ENCODE measurements at regions not wholly inside any gene's neighbourhood (a gene's known extent, or its start where the extent isn't known, plus 50 kb on each side); places are given as distances from the start of the nearest gene placed in this dataset.

- H3K4me3 Mint-ChIP-seq: no peak overlapping the region
- ATAC-seq (ENCODE audit: low read depth) (no peak), DNase-seq (no peak)
- no peaks in the 10 kb centered on the region for H3K36me3 Mint-ChIP-seq
- no peak overlapping the region for H3K27ac Mint-ChIP-seq
- H3K9me3 Mint-ChIP-seq: no peaks in the 10 kb centered on the region
- POLR2A ChIA-PET: no interaction called here
- no peaks in the 10 kb centered on the region for H3K27me3 Mint-ChIP-seq
- H3K4me1 Mint-ChIP-seq: no peaks in the 10 kb centered on the region
Measured at GRCh38 chr3:103787879-103788278, 1353.1 kb downstream of the ZPLD1 start.

DNA sequence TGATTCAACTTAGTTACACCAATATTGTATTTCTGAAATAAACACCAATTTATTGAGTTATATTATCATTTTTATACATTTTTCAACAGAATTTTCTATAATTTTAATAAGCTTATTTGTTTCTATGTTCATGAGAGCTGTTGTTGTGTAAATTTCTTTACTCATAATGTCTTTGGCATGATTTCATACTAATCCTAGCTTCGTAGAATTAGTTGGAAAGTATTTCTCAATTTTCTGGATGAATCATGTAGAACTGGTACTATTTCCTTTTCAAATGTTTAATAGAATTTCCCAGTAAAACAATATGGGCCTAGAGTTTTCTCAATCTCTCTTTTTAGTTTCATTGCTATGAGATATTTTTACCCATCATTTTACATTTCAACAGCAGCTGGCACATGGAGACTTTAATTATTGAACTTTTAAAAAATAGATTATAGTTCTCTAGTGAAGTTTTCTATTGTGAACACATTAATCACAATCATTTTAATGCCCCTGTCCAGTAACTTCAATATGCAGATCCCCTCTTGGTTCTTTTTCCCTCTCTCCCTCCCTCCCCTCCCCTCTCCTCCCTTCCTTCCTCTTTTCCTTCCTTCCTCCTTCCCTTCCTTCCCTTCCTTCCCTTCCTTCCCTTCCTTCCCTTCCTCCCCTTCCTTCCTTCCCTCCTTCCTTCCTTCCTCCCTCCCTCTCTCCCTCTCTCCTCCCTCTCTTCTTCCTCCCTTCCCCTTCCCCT lies 1357.1 kb downstream of the ZPLD1 start:
- no peak for ATAC-seq (ENCODE audit: low read depth)
- H3K9me3 Mint-ChIP-seq: no peaks in the 10 kb centered on the region
- H3K36me3 Mint-ChIP-seq: no peaks in the 10 kb centered on the region
- H3K27me3 Mint-ChIP-seq: no peaks in the 10 kb centered on the region
- no peak overlapping the region for H3K4me3 Mint-ChIP-seq
- H3K27ac Mint-ChIP-seq: no peak overlapping the region
- POLR2A ChIA-PET: no interaction called here
- no peaks in the 10 kb centered on the region for H3K4me1 Mint-ChIP-seq
- no peak for DNase-seq

GRCh38 chr3:103794656-103795055 lies 1359.8 kb downstream of the ZPLD1 start:
- Mint-ChIP-seq H3K27me3 (no peaks in the 10 kb centered on the region), H3K4me3 (no peak overlapping the region), H3K4me1 (no peaks in the 10 kb centered on the region), H3K27ac (no peak overlapping the region), H3K9me3 (no peaks in the 10 kb centered on the region), H3K36me3 (no peaks in the 10 kb centered on the region)
- POLR2A ChIA-PET: no interaction called here
- DNase-seq (no peak), ATAC-seq (ENCODE audit: low read depth) (no peak)

GRCh38 chr3:103796068-103796467 lies 1361.3 kb downstream of the ZPLD1 start:
- H3K27ac Mint-ChIP-seq: no peak overlapping the region
- POLR2A ChIA-PET: no interaction called here
- H3K4me1 Mint-ChIP-seq: no peaks in the 10 kb centered on the region
- H3K9me3 Mint-ChIP-seq: no peaks in the 10 kb centered on the region
- ATAC-seq (ENCODE audit: low read depth): no peak
- H3K36me3 Mint-ChIP-seq: no peaks in the 10 kb centered on the region
- H3K4me3 Mint-ChIP-seq: no peak overlapping the region
- H3K27me3 Mint-ChIP-seq: no peaks in the 10 kb centered on the region
- DNase-seq: no peak

DNA sequence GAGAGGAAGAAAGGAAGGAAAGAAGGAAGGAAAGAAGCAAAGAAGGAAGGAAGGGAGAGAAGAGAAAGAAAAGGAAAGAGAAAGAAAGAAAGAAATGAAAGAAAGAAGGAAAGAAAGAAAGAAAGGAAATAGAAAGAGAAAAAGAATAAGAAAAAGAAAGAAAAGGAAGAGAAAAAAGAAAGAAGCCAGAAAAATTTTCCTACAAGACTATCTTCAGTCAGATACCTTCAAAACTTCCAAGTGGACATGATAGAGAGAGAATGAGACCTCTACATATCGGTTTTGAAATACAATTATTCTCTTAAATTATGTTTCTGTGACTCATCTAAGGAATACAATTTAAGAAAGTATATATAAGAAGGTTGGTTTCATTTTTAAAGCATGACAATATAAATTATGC lies 1369.0 kb downstream of the ZPLD1 start:
- DNase-seq: no peak
- Mint-ChIP-seq H3K4me1 (no peaks in the 10 kb centered on the region), H3K36me3 (no peaks in the 10 kb centered on the region), H3K9me3 (peaks cover 3% of the 10 kb centered on the region), H3K27me3 (no peaks in the 10 kb centered on the region), H3K27ac (no peak overlapping the region), H3K4me3 (no peak overlapping the region)
- POLR2A ChIA-PET: no interaction called here
- no peak for ATAC-seq (ENCODE audit: low read depth)

DNA sequence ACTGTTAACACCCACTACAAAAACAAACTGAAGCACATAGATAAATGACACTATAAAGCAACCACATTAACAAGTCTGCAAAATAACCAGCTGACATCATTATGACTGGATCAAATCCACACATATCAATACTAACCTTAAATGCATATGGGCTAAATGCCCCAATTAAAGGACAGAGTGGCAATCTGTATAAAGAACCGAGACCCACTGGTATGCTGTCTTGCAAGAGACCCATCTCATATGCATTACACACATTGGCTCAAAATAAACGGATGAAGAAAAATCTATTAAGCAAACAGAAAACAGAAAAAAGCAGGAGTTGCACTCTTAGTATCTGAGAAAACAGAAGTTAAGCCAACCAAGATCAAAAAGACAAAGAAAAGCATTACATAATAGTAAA lies 1375.4 kb downstream of the ZPLD1 start:
- POLR2A ChIA-PET: no interaction called here
- no peak overlapping the region for H3K27ac Mint-ChIP-seq
- H3K4me1 Mint-ChIP-seq: no peaks in the 10 kb centered on the region
- no peak for ATAC-seq (ENCODE audit: low read depth)
- H3K9me3 Mint-ChIP-seq: peaks cover 3% of the 10 kb centered on the region
- H3K4me3 Mint-ChIP-seq: no peak overlapping the region
- no peaks in the 10 kb centered on the region for H3K27me3 Mint-ChIP-seq
- no peaks in the 10 kb centered on the region for H3K36me3 Mint-ChIP-seq
- no peak for DNase-seq

DNA sequence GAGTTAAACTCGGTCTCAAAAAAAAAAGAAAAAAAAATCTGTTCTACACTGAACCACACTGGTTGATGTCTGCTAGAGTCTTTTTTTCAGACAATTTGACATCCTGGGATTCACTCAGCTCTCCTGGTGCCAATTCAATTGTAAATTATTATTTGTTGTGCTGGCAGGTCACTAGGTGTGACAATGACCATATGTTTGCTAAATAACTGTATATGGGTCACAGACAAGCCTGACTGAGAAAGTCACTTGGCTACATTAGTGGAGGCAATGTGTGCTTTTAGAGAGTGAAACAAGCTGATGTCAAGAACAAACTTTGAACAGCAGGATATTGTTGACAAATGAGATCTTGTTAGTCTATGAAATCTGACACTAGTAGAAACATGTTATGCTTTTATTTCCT lies 1379.1 kb downstream of the ZPLD1 start:
- peaks cover 6% of the 10 kb centered on the region for H3K9me3 Mint-ChIP-seq
- no peak overlapping the region for H3K4me3 Mint-ChIP-seq
- DNase-seq: no peak
- POLR2A ChIA-PET: no interaction called here
- no peaks in the 10 kb centered on the region for H3K27me3 Mint-ChIP-seq
- no peak overlapping the region for H3K27ac Mint-ChIP-seq
- H3K36me3 Mint-ChIP-seq: no peaks in the 10 kb centered on the region
- H3K4me1 Mint-ChIP-seq: no peaks in the 10 kb centered on the region
- no peak for ATAC-seq (ENCODE audit: low read depth)

DNA sequence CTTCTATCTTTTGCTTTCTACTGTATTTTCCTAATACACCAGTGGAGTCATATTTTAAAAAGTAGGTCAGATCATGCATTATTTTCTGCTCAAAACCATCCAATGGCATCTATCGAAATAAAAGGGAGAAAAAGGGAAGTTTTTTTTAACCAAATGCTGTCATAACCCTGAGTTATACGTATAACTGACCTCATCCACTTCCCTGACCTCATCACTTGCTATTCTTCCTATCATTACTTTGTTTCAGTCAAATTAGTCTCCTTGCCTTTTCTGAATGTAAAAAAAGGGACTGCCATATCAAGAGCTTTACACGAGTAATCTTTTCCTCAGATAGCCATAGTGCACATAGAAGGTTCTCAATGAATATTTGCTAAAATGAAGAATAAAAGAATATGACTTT lies 1383.6 kb downstream of the ZPLD1 start:
- POLR2A ChIA-PET: no interaction called here
- H3K9me3 Mint-ChIP-seq: peaks cover 6% of the 10 kb centered on the region
- H3K4me3 Mint-ChIP-seq: no peak overlapping the region
- no peak overlapping the region for H3K27ac Mint-ChIP-seq
- H3K4me1 Mint-ChIP-seq: no peaks in the 10 kb centered on the region
- DNase-seq (no peak), ATAC-seq (ENCODE audit: low read depth) (no peak)
- H3K27me3 Mint-ChIP-seq: no peaks in the 10 kb centered on the region
- no peaks in the 10 kb centered on the region for H3K36me3 Mint-ChIP-seq

DNA sequence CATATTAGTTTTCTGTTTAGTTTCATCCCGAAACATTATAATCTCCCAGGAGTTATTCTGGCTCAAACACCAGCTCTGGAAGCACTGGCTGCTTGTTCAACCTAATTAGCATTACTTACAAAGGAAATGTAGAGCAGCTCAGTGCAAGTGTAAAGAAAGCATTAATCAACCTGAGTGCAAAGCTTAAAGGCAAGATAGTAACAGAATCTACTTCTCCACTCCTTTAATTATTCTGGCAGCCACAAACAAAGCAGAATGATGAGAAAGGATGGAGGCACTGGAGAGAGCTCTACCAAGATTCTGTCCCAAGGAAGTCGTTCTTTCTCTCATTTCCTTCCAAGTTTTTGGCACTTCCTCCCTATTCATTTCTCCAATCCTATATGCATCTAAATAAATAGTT lies 1384.0 kb downstream of the ZPLD1 start:
- no peak for ATAC-seq (ENCODE audit: low read depth)
- no peak overlapping the region for H3K27ac Mint-ChIP-seq
- POLR2A ChIA-PET: no interaction called here
- no peak for DNase-seq
- no peaks in the 10 kb centered on the region for H3K4me1 Mint-ChIP-seq
- no peaks in the 10 kb centered on the region for H3K27me3 Mint-ChIP-seq
- peaks cover 6% of the 10 kb centered on the region for H3K9me3 Mint-ChIP-seq
- no peak overlapping the region for H3K4me3 Mint-ChIP-seq
- H3K36me3 Mint-ChIP-seq: no peaks in the 10 kb centered on the region

DNA sequence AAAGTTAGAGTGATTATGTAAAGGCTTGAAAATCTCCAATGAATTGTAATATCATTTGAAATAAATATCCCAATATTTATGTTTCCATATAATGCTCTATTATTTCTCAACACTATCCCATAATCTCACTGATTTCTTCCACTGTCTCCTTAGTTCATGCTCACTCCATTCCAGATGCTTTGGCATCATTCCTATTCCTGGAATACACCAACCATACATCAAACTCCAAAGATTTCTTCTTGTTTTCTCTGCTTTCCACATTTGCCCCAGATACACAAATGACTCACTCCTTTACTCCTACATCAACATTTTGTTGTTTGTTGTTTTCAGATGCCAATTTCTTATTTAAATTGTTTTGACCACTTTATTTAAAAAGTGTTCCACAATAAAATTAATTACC lies 1390.8 kb downstream of the ZPLD1 start:
- Mint-ChIP-seq H3K9me3 (peaks cover 6% of the 10 kb centered on the region), H3K4me1 (no peaks in the 10 kb centered on the region), H3K27ac (no peak overlapping the region), H3K27me3 (no peaks in the 10 kb centered on the region), H3K36me3 (no peaks in the 10 kb centered on the region), H3K4me3 (no peak overlapping the region)
- ATAC-seq (ENCODE audit: low read depth) (no peak), DNase-seq (no peak)
- POLR2A ChIA-PET: no interaction called here

DNA sequence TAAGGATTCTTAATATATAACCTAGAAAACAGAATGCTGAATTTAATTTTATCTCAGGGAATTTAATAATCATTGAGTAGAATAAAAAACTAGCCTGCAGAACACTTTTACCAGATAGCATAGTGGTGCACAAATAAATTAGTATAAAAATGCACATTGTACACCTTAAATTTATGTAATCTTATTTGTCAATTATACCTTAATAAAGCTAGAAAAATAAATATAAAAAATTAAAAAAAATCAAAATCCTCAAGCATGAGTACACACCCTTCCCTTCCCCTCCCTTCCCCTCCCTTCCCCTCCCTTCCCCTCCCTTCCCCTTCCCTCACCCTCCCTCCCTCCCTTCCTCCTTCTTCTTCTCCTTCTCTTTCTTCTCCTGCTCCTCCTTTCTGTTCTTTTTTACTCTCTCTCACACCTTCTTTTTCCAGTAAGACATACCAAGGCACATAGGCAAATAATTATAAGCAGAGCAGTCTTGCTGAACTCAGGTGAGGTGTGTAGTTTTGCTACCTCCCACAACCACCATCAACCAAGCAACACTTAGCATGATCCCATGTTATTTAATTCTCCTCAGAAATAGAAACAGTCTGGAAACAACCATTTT lies 1395.0 kb downstream of the ZPLD1 start:
- Mint-ChIP-seq H3K4me1 (no peaks in the 10 kb centered on the region), H3K27me3 (no peaks in the 10 kb centered on the region), H3K9me3 (peaks cover 6% of the 10 kb centered on the region), H3K27ac (no peak overlapping the region), H3K36me3 (no peaks in the 10 kb centered on the region), H3K4me3 (no peak overlapping the region)
- POLR2A ChIA-PET: no interaction called here
- DNase-seq: no peak
- ATAC-seq (ENCODE audit: low read depth): no peak

- Mint-ChIP-seq H3K36me3 (no peaks in the 10 kb centered on the region), H3K4me1 (no peaks in the 10 kb centered on the region), H3K27me3 (no peaks in the 10 kb centered on the region), H3K9me3 (no peaks in the 10 kb centered on the region), H3K27ac (no peak overlapping the region), H3K4me3 (no peak overlapping the region)
- no peak for ATAC-seq (ENCODE audit: low read depth)
- DNase-seq: no peak
- POLR2A ChIA-PET: no interaction called here
Measured at GRCh38 chr3:103847081-103848062, 1412.6 kb downstream of the ZPLD1 start.

DNA sequence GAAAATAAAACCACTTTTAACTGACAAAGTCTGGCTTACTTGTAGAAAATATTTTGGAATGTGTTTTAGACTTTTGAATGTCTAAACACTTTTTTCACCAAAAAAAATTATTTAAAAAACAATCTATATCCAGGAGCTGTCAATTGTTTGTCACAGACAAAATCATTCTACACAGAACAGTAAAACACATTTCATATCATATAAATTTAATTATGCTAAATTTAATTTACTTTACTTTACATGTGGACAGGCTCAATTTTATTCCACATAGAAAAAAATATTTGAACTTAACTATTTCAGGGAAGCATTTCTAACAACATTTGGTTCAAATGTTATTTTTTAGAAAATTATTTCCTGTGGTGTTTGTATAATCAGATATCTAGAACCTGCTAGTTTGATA lies 1417.0 kb downstream of the ZPLD1 start:
- Mint-ChIP-seq H3K4me3 (no peak overlapping the region), H3K27ac (no peak overlapping the region), H3K4me1 (no peaks in the 10 kb centered on the region), H3K36me3 (no peaks in the 10 kb centered on the region), H3K9me3 (no peaks in the 10 kb centered on the region), H3K27me3 (no peaks in the 10 kb centered on the region)
- DNase-seq: no peak
- no peak for ATAC-seq (ENCODE audit: low read depth)
- POLR2A ChIA-PET: no interaction called here

DNA sequence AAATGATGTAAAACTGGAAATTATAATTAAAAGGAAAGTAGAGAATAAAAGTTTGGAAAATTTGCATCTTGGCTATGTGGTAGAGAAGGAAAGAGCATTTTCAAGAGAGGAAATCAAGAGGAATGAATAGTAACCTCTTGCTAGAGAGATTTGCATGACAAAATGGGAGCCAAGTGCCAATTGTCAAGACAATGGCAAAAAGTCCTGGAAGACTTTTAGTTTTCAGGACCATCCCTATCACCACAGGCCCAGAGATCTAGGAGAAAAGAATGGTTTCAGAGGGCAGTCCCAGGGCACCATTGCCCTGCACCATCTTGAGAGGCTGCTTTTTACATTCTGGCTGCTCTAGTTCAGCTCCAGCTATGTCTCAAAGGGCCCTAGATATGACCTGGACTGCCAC lies 1427.6 kb downstream of the ZPLD1 start:
- H3K4me3 Mint-ChIP-seq: no peak overlapping the region
- no peaks in the 10 kb centered on the region for H3K9me3 Mint-ChIP-seq
- H3K27ac Mint-ChIP-seq: no peak overlapping the region
- H3K4me1 Mint-ChIP-seq: no peaks in the 10 kb centered on the region
- POLR2A ChIA-PET: no interaction called here
- H3K27me3 Mint-ChIP-seq: no peaks in the 10 kb centered on the region
- no peak for DNase-seq
- no peak for ATAC-seq (ENCODE audit: low read depth)
- H3K36me3 Mint-ChIP-seq: no peaks in the 10 kb centered on the region

All from activated naive CD8-positive, alpha-beta T cell treated with anti-CD3 and anti-CD28 coated beads, Interleukin-2, amount 10 ng/mL, durations not matched to agents 7 days and 5 days (primary cell).